PC-9 (cell line): ENCODE measurements at regions not wholly inside any gene's neighbourhood (a gene's known extent, or its start where the extent isn't known, plus 50 kb on each side); places are given as distances from the start of the nearest gene placed in this dataset.

Experiments used
- BruUV-seq: library from RNA; stranded (reverse); fragments of 400-500 nt; replicated peaks from 2 replicates; lab custom pipeline; 2021; lab: Mats Ljungman, UMichigan
- CTCF ChIA-PET: fragments of 300-600 bp; sonication (Branson Sonifier 250); formaldehyde crosslinking; loops from one replicate; lab custom pipeline; 2022; ENCODE audit warnings: antibody characterized with exemption; lab: Charles Lee
- POLR2A ChIA-PET: fragments of 300-600 bp; sonication (Branson Sonifier 250); formaldehyde crosslinking; loops from one replicate; lab custom pipeline; 2022; ENCODE audit warnings: antibody characterized with exemption; ENCODE audit not compliant: unreplicated experiment; lab: Charles Lee
- DNase-seq, 2 experiments: peaks; one replicate each; pipeline versions ENCODE4 v3.0.0 to v3.0.0-alpha.2; 2015 to 2022; ENCODE audit warnings: mixed read lengths in 1 of 2
- H2AFZ ChIP-seq: fragments of 200-600 bp; sonication (generic); 2 replicates; pipeline ENCODE4 v1.8.1; 2017; ENCODE audit warnings: antibody characterized with exemption
- H3F3A ChIP-seq: fragments of 200-600 bp; sonication (generic); 2 replicates; pipeline ENCODE4 v1.8.1; 2017; ENCODE audit warnings: antibody characterized with exemption, mild to moderate bottlenecking, low read depth; ENCODE audit not compliant: insufficient read depth
- H3K27ac ChIP-seq: fragments of 200-600 bp; sonication (generic); 2 replicates; pipeline ENCODE4 v1.6.1; 2016; ENCODE audit warnings: mixed run types
- H3K27me3 ChIP-seq: fragments of 200-600 bp; sonication (generic); 2 replicates; pipeline ENCODE4 v1.6.1; 2016; ENCODE audit warnings: low read depth, mixed run types; ENCODE audit not compliant: insufficient read depth
- H3K36me3 ChIP-seq: fragments of 200-600 bp; sonication (generic); 2 replicates; pipeline ENCODE4 v1.6.1; 2016; ENCODE audit warnings: low read depth, mixed run types
- H3K4me1 ChIP-seq: fragments of 200-600 bp; sonication (generic); replicated peaks from 2 replicates; pipeline ENCODE4 v1.6.1; 2016; ENCODE audit warnings: mixed run types; ENCODE audit not compliant: insufficient read depth
- H3K4me2 ChIP-seq: fragments of 200-600 bp; sonication (generic); 2 replicates; pipeline ENCODE4 v1.6.1; 2017; ENCODE audit warnings: mixed run types
- H3K4me3 ChIP-seq: fragments of 200-600 bp; sonication (generic); 2 replicates; pipeline ENCODE4 v1.6.1; 2016; ENCODE audit warnings: mixed run types
- H3K79me2 ChIP-seq: fragments of 200-600 bp; sonication (generic); 2 replicates; pipeline ENCODE4 v1.6.1; 2017; ENCODE audit warnings: low read depth, mixed run types
- H3K9me2 ChIP-seq: fragments of 200-600 bp; sonication (generic); 2 replicates; pipeline ENCODE4 v1.8.1; 2017; ENCODE audit warnings: mild to moderate bottlenecking; ENCODE audit not compliant: insufficient read depth
- H3K9me3 ChIP-seq: fragments of 200-600 bp; sonication (generic); 2 replicates; pipeline ENCODE4 v1.8.1; 2016; ENCODE audit warnings: low read depth; ENCODE audit not compliant: insufficient read depth
- H4K20me1 ChIP-seq: fragments of 200-600 bp; sonication (generic); 2 replicates; pipeline ENCODE4 v1.8.1; 2017; ENCODE audit not compliant: insufficient read depth
- EZH2 ChIP-seq: fragments of 200-600 bp; sonication (generic); IDR thresholded peaks from 2 replicates; pipeline ENCODE4 v1.8.0; 2017; ENCODE audit warnings: antibody characterized with exemption, low read depth
- intact Hi-C: fragments of 100-400 bp; cut with micrococcal nuclease; formaldehyde crosslinking; loops from one replicate; pipeline ENCODE4 v1.10.0; 2022; ENCODE audit not compliant: unreplicated experiment
- TF ChIP-seq, protein P1 (sequence below): fragments of 200-600 bp; sonication (generic); conservative IDR thresholded peaks from 2 replicates; pipeline ENCODE4 v1.6.1; 2017; ENCODE audit warnings: mixed run types, antibody characterized with exemption, mild to moderate bottlenecking, moderate library complexity

DNA sequence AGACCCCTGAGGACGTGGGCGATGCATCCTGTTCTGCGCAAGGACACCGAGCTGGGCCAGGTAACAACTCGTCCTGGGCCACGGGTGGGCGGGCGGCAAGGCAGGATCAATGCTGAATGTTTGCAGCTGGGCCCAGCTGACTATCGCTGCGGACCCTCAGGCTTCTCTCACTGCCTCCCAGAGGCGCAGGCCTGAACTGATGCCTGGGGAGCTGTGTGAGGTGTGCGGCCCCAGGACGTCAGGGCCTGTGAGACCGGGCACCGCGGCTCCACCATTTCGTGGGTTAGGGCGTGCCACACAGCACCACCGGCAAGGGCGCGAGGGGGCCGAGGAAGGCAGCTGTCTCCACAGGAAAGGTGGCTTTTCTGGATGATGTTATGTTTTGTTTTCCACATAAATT, 307.4 kb downstream of the NDUFA10 start:
- Histone ChIP-seq H3K9me3 (0 out of 2 replicates have a peak, but pooled peaks cover 4% of the 10 kb centered on the region), H3K79me2 (no peaks in the 10 kb centered on the region), H3K36me3 (no peaks in the 10 kb centered on the region), H4K20me1 (no peaks in the 10 kb centered on the region), H2AFZ (no peak overlapping the region), H3K4me1 (no peaks in the 10 kb centered on the region), H3K4me2 (no peak overlapping the region), H3K4me3 (no peak overlapping the region), H3K27ac (no peak overlapping the region), H3K27me3 (peaks cover 99% of the 10 kb centered on the region), H3K9me2 (no peaks in the 10 kb centered on the region), H3F3A (no peaks in the 10 kb centered on the region)
- DNase-seq, result no peak
- CTCF ChIA-PET, result no interaction called here
- TF ChIP-seq, protein P1, sequence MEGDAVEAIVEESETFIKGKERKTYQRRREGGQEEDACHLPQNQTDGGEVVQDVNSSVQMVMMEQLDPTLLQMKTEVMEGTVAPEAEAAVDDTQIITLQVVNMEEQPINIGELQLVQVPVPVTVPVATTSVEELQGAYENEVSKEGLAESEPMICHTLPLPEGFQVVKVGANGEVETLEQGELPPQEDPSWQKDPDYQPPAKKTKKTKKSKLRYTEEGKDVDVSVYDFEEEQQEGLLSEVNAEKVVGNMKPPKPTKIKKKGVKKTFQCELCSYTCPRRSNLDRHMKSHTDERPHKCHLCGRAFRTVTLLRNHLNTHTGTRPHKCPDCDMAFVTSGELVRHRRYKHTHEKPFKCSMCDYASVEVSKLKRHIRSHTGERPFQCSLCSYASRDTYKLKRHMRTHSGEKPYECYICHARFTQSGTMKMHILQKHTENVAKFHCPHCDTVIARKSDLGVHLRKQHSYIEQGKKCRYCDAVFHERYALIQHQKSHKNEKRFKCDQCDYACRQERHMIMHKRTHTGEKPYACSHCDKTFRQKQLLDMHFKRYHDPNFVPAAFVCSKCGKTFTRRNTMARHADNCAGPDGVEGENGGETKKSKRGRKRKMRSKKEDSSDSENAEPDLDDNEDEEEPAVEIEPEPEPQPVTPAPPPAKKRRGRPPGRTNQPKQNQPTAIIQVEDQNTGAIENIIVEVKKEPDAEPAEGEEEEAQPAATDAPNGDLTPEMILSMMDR, result no peak
- no TSS peak for BruUV-seq
- POLR2A ChIA-PET, result no interaction called here
- intact Hi-C loops, result no loop called here

- no peak for TF ChIP-seq EZH2
- H3K9me2 ChIP-seq, result no peaks in the 10 kb centered on the region
- ChIA-PET POLR2A (no interaction called here), CTCF (no interaction called here)
- no peak for DNase-seq
- H3K27me3 ChIP-seq, result peaks cover 99% of the 10 kb centered on the region
- no peaks in the 10 kb centered on the region for H3K4me1 ChIP-seq
- H3F3A ChIP-seq, result no peaks in the 10 kb centered on the region
- intact Hi-C loops, result no loop called here
- H3K4me3 ChIP-seq, result no peak overlapping the region
- no peak overlapping the region for H2AFZ ChIP-seq
- BruUV-seq, result no TSS peak
- no peak overlapping the region for H3K27ac ChIP-seq
- 0 out of 2 replicates have a peak, but pooled peaks cover 4% of the 10 kb centered on the region for H3K9me3 ChIP-seq
- H3K4me2 ChIP-seq, result no peak overlapping the region
- no peaks in the 10 kb centered on the region for H4K20me1 ChIP-seq
- H3K79me2 ChIP-seq, result no peaks in the 10 kb centered on the region
- H3K36me3 ChIP-seq, result no peaks in the 10 kb centered on the region
Measured at GRCh38 chr2:239717319-239717675, 307.8 kb downstream of the NDUFA10 start.

GRCh38 chr2:239716536-239717318, 308.4 kb downstream of the NDUFA10 start:
- Histone ChIP-seq H3K36me3 (no peaks in the 10 kb centered on the region), H3K4me1 (no peaks in the 10 kb centered on the region), H4K20me1 (no peaks in the 10 kb centered on the region), H3K4me3 (no peak overlapping the region), H3K27me3 (peaks cover 99% of the 10 kb centered on the region), H3K9me3 (0 out of 2 replicates have a peak, but pooled peaks cover 4% of the 10 kb centered on the region), H3K9me2 (no peaks in the 10 kb centered on the region), H3K27ac (no peak overlapping the region), H2AFZ (no peak overlapping the region), H3K79me2 (no peaks in the 10 kb centered on the region), H3F3A (no peaks in the 10 kb centered on the region), H3K4me2 (no peak overlapping the region)
- intact Hi-C loops, result no loop called here
- BruUV-seq, result no TSS peak
- TF ChIP-seq, protein P1, result no peak
- TF ChIP-seq EZH2, result no peak
- ChIA-PET POLR2A (no interaction called here), CTCF (no interaction called here)
- no peak for DNase-seq
